Smooth muscle cell (in vitro differentiated cells): ENCODE measurements at regions not wholly inside any gene's neighbourhood (a gene's known extent, or its start where the extent isn't known, plus 50 kb on each side); places are given as distances from the start of the nearest gene placed in this dataset.

Experiments
- DNase-seq: peaks from one replicate; lab custom pipeline; 2025; ENCODE audit not compliant: unreplicated experiment; lab: John Stamatoyannopoulos, UW
- H2AFZ ChIP-seq: fragments of 200-600 bp; sonication (generic); 2 replicates; pipeline ENCODE4 v1.6.0; 2016; ENCODE audit warnings: antibody characterized with exemption, low read depth, mild to moderate bottlenecking
- H3F3A ChIP-seq: fragments of 200-600 bp; sonication (generic); 2 replicates; pipeline ENCODE4 v1.6.0; 2017; ENCODE audit warnings: antibody characterized with exemption, low read depth
- H3K27ac ChIP-seq: fragments of 200-600 bp; sonication (generic); 2 replicates; pipeline ENCODE4 v1.5.1; 2016; ENCODE audit warnings: low read depth, mild to moderate bottlenecking
- H3K27me3 ChIP-seq: fragments of 200-600 bp; sonication (generic); 2 replicates; pipeline ENCODE4 v1.6.1; 2016; ENCODE audit warnings: low read depth, mild to moderate bottlenecking
- H3K36me3 ChIP-seq: fragments of 200-600 bp; sonication (generic); 2 replicates; pipeline ENCODE4 v1.5.1; 2016; ENCODE audit warnings: low read depth
- H3K4me1 ChIP-seq: fragments of 200-600 bp; sonication (generic); 2 replicates; pipeline ENCODE4 v1.5.1; 2016; ENCODE audit warnings: low read depth
- H3K4me2 ChIP-seq: fragments of 200-600 bp; sonication (generic); 2 replicates; pipeline ENCODE4 v1.6.0; 2016; ENCODE audit warnings: mild to moderate bottlenecking
- H3K4me3 ChIP-seq: fragments of 200-600 bp; sonication (generic); 2 replicates; pipeline ENCODE4 v1.5.1; 2016; ENCODE audit warnings: mild to moderate bottlenecking
- H3K79me2 ChIP-seq: fragments of 200-600 bp; sonication (generic); 2 replicates; pipeline ENCODE4 v1.6.0; 2016; ENCODE audit warnings: low read depth, mild to moderate bottlenecking
- H3K9ac ChIP-seq: fragments of 200-600 bp; sonication (generic); 2 replicates; pipeline ENCODE4 v1.6.0; 2016; ENCODE audit warnings: low read depth
- H3K9me3 ChIP-seq: fragments of 200-600 bp; sonication (generic); replicated peaks from 2 replicates; pipeline ENCODE4 v1.5.1; 2016; ENCODE audit warnings: low read depth
- H4K20me1 ChIP-seq: fragments of 200-600 bp; sonication (generic); 2 replicates; pipeline ENCODE4 v1.6.0; 2016; ENCODE audit warnings: low read depth
- CTCF ChIP-seq: fragments of 200-600 bp; sonication (generic); IDR thresholded peaks from 2 replicates; pipeline ENCODE4 v1.5.1; 2017; ENCODE audit warnings: borderline replicate concordance, mild to moderate bottlenecking, antibody characterized with exemption; ENCODE audit not compliant: insufficient read depth, poor library complexity, severe bottlenecking
- WGBS: methylation state at CpG from one replicate; pipeline ENCODE4 v1.1.7; 2016; ENCODE audit warnings: low lambda C conversion rate; 5-methylcytosine and 5-hydroxymethylcytosine counted together

DNA sequence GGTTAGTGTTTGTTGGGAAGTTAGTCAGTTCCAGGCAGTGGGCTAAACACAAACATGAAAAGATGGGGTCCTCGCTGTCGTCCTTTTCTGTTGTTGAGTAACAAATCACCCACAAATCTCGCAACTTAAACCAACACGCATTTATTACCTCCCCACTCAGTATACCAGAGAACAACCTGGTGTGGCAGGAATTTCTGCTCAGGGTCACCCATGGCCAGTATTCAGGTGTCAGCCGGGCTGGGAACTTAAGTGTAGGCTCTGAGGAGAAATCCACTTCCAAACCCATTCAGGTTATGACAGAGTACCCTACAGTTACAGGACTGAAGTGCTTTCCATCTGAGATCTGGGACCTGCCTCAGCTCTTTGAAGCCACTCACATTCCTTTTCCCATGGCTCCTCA lies 73.6 kb upstream of the SP4 start:
- Histone ChIP-seq H3K79me2 (no peaks in the 10 kb centered on the region), H3K4me1 (no peaks in the 10 kb centered on the region), H3K4me2 (no peak overlapping the region), H3K27ac (no peak overlapping the region), H4K20me1 (no peaks in the 10 kb centered on the region), H3K9me3 (no peaks in the 10 kb centered on the region), H2AFZ (no peak overlapping the region), H3K36me3 (no peaks in the 10 kb centered on the region), H3F3A (no peaks in the 10 kb centered on the region), H3K9ac (no peak overlapping the region), H3K27me3 (no peaks in the 10 kb centered on the region), H3K4me3 (no peak overlapping the region)
- no peak for TF ChIP-seq CTCF
- DNase-seq: no peak
- 93% methylated on average over 5 of the region's 5 CpGs for WGBS

DNA sequence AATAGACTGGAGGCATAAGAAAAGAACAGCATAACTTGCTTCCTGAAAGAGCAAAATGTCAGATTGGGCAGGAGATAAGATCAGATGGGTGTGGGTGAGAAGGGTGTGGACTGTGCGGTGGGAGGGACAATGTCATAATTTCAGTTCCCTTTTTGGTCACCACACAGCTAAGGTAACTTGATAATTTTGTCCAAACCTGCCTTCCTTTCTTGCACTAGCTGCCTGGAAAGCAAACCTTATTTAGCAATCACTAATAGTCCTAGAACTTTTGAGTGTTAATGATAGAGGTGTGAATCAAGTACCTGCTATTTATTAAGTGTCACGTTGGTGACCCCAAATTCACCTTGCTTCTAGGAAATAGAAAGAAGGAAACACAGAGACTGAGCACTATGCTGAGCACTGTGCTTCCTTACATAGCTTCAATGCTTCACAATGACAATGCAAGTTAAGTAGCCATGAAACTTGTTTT lies 72.4 kb upstream of the SP4 start:
- Histone ChIP-seq H3K4me3 (no peak overlapping the region), H3K4me2 (no peak overlapping the region), H3K27ac (no peak overlapping the region), H2AFZ (no peak overlapping the region), H3F3A (no peaks in the 10 kb centered on the region), H3K27me3 (no peaks in the 10 kb centered on the region), H3K36me3 (no peaks in the 10 kb centered on the region), H3K79me2 (no peaks in the 10 kb centered on the region), H3K9me3 (no peaks in the 10 kb centered on the region), H3K4me1 (no peaks in the 10 kb centered on the region), H3K9ac (no peak overlapping the region), H4K20me1 (no peaks in the 10 kb centered on the region)
- 86% methylated on average over 2 of the region's 2 CpGs for WGBS
- DNase-seq: no peak
- TF ChIP-seq CTCF: no peak

DNA sequence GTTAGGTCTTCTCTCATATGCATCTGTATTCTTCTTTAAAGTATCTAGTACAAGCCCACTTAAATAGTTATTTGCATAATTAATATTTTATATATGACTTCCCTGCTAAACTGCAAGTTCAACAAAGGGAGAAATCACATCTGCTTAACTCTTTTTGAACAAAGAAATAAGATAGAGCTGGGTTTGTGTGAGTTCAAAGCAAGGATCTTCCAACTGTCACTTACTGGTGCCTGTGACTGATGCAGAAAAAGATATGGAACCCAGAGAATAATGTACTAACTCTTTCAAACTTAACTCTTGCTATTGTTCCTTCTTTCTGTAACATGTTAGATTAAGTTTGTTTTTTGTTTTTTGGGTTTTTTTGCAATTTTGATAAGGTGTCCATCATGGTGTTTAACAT lies 71.3 kb upstream of the SP4 start:
- no peaks in the 10 kb centered on the region for H3K4me1 ChIP-seq
- no peak overlapping the region for H3K27ac ChIP-seq
- H3K4me3 ChIP-seq: no peak overlapping the region
- no peaks in the 10 kb centered on the region for H3K79me2 ChIP-seq
- H4K20me1 ChIP-seq: no peaks in the 10 kb centered on the region
- H3K27me3 ChIP-seq: no peaks in the 10 kb centered on the region
- no peaks in the 10 kb centered on the region for H3K9me3 ChIP-seq
- H3K4me2 ChIP-seq: no peak overlapping the region
- no peak overlapping the region for H2AFZ ChIP-seq
- no peak overlapping the region for H3K9ac ChIP-seq
- TF ChIP-seq CTCF: no peak
- no peak for DNase-seq
- H3F3A ChIP-seq: no peaks in the 10 kb centered on the region
- no peaks in the 10 kb centered on the region for H3K36me3 ChIP-seq

DNA sequence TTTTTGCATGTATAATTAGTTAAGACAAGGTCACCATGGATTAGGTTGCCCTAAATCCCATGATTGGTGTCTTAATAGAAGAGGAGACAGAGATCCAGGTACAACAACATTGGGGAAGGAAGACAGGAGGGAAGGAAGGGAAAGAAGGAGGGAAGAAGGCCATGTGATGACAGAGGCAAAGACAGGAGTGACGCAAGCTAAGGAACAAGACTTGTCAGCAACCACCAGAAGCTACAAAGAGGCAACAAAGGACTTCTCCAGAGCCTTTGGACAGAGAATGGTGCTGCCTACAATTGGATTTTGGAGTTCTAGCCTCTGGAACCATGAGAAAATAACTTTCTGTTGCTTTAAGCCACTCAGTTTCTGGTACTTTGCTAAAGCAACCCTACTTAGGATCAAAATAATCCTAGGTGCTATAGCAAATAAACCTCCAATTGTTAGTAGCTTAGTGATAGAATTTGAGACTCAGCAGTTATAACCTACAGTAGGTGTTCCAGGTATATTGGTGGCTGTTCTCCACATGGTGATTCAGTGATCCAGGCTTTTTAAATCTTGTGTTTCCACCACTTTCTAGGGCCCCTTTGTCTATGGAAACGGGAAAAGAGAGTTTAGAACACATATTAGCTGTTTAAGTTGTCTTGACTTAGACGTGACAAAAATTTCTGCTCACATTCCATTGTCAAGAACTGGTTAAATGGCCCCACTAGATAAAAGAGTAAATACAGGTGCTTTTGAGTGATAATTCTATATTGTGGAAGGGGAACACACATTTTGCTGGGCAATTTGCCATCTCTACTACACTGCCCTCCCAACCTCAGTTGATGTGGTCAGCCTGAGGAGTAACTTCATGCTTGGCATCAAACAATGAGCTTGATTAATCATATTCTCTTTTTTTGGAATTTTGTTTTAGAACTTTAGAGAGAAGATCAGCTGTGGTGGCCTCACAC lies 70.5 kb upstream of the SP4 start:
- 91% methylated on average over 3 of the region's 3 CpGs for WGBS
- no peaks in the 10 kb centered on the region for H3K27me3 ChIP-seq
- H2AFZ ChIP-seq: no peak overlapping the region
- no peak for TF ChIP-seq CTCF
- H3K9ac ChIP-seq: no peak overlapping the region
- no peak for DNase-seq
- no peak overlapping the region for H3K4me2 ChIP-seq
- H3K79me2 ChIP-seq: no peaks in the 10 kb centered on the region
- H3K9me3 ChIP-seq: no peaks in the 10 kb centered on the region
- no peaks in the 10 kb centered on the region for H3K36me3 ChIP-seq
- no peak overlapping the region for H3K4me3 ChIP-seq
- no peaks in the 10 kb centered on the region for H3K4me1 ChIP-seq
- H4K20me1 ChIP-seq: no peaks in the 10 kb centered on the region
- no peaks in the 10 kb centered on the region for H3F3A ChIP-seq
- H3K27ac ChIP-seq: no peak overlapping the region
